IPS-NIHi7 (cell line): ENCODE measurements at regions not wholly inside any gene's neighbourhood (a gene's known extent, or its start where the extent isn't known, plus 50 kb on each side); places are given as distances from the start of the nearest gene placed in this dataset.

ENCODE experiments used
- DNase-seq: peaks from one replicate; pipeline ENCODE4 v3.0.0; 2012; ENCODE audit warnings: mixed read lengths; ENCODE audit errors: extremely low spot score

GRCh38 chr13:33372251-33372919 is 86.8 kb upstream of the STARD13 start:
- no peak for DNase-seq

DNA sequence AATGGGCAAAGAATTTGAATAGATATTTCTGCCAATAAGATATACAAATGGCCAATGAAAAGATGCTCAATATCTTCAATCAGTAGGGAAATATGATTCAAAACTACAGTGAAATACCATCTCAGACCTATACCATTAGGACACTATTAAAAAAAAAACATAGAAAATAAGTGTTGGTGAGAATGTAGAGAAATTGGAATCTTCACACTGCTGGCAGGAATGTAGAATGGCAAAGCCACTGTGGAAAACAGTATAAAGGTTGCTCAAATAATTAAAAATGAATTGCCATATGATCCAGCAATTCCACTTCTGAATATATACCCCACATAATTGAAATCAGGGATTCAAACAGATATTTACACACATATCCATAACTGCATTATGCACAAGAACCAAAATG is 88.1 kb upstream of the STARD13 start:
- no peak for DNase-seq

DNA sequence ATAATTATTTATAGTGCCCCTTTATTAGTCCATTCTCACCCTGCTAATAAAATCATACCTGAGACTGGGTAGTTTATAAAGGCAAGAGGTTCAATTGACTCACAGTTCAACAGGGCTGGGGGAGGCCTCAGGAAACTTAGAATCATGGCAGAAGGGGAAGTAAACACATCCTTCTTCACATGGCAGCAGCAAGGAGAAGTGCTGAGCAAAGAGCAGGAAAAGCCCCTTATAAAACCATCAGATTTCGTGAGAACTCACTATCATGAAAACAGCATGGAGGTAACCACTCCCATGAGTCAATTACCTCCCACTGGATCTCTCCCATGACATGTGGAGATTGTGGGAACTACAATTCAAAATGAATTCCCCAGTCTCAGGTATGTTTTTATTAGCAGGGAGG is 89.9 kb upstream of the STARD13 start:
- DNase-seq: no peak

- no peak for DNase-seq
These were observed 90.7 kb upstream of the STARD13 start for GRCh38 chr13:33376212-33376611.

DNA sequence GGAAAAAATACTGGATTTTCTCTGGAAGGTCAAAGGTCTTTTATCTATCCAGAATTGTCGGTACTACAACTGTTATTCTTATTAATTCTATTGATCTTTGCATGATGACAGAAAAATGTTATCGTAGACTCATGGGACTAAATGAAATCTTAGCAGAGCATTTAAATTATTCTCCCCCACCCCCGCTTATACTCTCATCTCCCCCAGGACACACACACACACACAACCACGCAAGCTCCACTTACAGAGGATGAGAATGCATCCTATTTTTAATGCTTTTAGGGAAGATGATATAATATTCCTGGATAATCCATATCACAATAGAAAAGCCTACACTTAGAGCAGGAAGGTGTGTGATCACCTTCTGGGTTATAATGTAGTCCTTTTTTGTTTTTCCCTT is 91.9 kb upstream of the STARD13 start:
- DNase-seq: no peak

- no peak for DNase-seq
These were observed 92.3 kb upstream of the STARD13 start for GRCh38 chr13:33377825-33378224.

DNA sequence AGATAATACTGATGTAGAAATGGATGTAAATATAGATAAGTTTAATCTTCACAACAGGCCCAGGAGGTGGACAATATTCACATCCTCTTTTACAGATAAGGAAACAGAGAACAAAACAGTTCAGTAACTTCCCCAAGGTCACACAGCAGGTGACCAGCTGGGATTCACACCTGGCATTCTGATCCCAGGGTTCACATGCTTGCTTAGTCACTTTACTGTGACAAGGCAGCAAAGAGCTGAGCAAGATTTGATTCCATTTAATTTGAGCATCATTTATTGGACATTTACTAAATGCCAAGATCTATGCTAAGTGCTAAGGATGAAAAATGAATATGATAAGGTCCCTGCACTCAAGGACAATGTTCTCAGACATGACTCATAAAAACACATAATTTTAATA is 94.1 kb upstream of the STARD13 start:
- DNase-seq: no peak

DNA sequence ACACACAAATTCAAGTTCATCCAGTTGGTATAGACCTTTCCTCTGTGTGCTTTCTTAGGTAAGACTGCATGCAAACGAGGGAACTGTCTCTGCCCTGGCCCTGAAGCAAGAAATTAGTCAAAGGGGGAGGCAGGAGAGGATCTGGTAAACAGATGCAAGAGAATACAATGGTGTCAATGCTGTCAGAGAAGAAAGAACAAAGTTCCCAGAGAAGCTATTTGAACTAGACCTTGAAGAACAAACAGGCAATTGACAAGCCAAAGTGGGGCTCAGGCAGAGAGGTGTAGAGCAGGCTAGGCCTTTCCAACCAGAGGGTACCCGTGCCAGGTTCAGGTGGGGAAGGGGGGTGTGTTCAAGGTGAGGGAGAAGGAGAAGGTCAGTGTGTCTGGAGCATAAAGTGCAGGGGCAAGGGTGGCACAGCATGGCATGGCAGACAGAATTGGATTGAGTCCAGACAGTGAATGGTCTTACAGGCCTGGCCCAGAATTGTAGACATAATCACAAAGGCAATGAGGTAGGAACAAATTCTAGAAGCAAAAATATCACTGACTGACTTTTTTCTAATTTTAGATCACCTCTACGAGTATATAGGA is 95.0 kb upstream of the STARD13 start:
- no peak for DNase-seq

DNA sequence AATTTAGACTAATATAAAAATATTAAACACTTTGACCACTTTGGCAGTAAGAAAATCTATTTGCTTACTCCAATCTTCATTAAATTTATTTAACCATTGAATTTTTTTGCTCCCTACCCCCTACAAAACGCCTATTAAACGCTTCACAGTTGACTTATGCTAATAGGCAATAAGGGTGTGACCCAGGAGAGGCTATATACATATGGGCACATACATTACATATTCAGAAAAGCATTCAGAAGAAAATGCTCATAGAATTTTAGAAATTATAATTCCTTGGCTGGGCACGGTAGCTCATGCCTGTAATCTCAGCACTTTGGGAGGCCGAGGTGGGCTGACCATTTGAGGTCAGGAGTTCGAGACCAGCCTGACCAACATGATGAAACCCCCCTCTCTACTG is 95.6 kb upstream of the STARD13 start:
- DNase-seq: no peak

DNA sequence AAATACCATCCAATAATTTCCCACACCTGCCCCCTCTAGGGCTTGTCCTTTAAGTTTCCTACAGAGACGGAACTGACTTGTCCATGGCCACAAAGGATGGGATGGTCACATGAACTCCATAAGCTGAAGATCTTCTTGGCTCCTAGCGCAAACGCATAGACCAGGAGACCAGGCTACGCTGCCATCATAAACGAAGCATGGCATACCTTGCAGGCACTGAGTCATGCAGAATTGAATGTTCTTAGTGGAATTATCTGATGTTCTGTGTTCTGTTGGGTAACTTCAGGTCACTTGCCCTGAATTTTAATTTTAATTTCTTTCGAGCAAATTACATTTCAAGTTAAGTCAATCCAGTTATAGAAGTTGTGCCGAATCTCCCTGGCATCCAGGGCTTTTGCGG is 96.4 kb upstream of the STARD13 start:
- DNase-seq: no peak

GRCh38 chr13:33383724-33384577 is 98.4 kb upstream of the STARD13 start:
- no peak for DNase-seq

- DNase-seq: no peak
These were observed 102.9 kb upstream of the STARD13 start for GRCh38 chr13:33388286-33388998.

DNA sequence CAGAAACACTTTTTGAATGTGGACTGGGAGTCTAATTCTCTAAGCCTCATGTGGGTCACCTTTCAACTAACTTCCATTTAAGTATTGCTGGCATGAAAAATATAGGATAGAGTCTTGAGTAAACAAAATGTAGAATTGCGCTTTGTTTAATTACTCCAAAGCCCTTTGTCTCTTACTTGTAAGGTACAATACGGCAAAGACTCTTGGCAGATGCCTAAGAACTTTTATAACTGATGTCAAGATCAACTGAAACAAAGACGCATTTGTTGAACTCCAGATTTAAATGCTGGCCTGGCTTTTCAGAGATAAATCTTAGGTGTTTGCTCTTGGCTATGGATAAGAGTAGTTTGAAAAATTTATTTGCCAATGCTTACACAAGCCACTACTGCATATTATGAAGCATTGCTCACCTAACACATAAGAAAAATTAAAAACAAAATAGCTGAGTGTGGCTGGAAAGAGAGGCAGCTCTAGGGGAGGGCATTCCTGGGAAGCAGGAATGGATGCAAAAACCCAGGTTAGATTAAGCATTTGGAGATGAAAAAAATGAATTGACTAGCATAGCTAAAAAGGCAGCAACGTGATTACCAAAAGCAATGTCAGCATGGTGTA is 107.3 kb upstream of the STARD13 start:
- no peak for DNase-seq

- no peak for DNase-seq
These were observed 108.9 kb upstream of the STARD13 start for GRCh38 chr13:33394294-33394932.

DNA sequence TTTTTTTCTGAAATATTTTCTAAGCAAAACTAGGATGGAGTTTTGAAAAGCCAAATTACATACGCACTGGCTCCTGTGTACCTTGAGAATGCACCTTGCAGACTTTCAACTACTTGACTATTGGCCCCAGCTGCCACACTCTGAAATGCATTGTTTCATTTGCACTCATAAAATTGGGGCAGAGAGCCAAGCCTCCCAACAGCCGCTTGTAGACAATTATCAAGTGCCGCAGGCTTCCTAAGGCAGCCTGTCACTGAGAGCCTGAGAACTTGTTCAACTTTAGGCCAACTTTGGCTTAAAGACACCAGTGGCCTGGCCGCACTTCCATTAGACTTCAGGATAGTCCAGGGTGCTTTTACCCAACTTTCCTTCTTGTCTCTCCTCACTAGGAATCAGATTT is 115.7 kb upstream of the STARD13 start:
- DNase-seq: no peak

- no peak for DNase-seq
These were observed 117.4 kb upstream of the STARD13 start for GRCh38 chr13:33402975-33403374.

DNA sequence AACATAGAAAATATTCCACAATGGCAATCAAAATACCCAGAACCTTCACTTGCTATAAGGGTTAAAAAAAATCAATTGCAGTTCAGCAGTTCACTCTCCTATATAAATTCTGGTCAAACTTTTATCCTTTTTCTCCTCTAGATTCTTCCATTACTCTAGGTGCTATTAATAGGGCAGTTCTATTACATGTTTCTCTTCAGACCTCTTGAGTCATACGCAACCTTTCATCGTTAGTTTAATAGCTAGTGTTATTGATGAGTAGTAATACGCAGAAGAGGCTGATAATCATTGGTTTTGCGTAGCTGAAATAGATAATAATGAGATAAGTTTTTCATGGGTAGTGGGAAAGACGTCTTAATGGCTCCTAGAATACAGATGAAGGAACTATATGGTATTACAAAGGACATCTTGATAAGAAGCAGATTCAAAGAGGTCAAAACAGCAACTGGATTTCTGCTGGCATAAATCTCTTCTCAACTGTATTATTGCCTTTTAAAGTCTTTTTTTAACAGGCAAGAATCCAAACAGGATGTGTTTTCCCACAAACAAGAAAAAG is 118.3 kb upstream of the STARD13 start:
- no peak for DNase-seq

GRCh38 chr13:33405371-33405770 is 119.8 kb upstream of the STARD13 start:
- no peak for DNase-seq

- no peak for DNase-seq
These were observed 124.3 kb upstream of the STARD13 start for GRCh38 chr13:33409673-33410510.

DNA sequence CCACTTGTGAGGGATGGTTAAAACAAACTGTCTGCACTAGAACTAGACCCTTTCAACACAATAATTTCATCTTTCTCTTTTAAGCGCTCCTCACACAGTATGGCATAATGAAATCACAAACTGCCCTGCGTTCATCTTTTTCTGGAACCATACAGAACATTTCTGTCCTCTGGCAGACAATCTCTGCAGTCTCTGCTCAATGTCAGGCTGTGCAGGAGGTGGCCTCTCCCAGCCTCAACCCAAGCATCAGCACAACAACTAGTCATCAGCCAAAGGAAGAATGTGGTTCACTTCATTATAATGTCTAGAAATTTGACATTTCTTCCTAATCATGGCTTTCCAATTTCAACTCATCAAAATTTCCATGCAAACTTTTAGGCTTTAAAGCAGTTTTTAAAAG is 125.1 kb upstream of the STARD13 start:
- no peak for DNase-seq
